A549 (cell line): ENCODE measurements at regions not wholly inside any gene's neighbourhood (a gene's known extent, or its start where the extent isn't known, plus 50 kb on each side); places are given as distances from the start of the nearest gene placed in this dataset.

Source experiments
- ATAC-seq, 2 experiments: fragments of 200-7000 bp in 1 of 2; fragments of >200 bp in 1 of 2; cut with Nextera tagmentation in 1 of 2; cut with Tn5 transposase in 1 of 2; 3 replicates each; pipeline versions ENCODE4 v1.8.0 to v1.9.1; 2018 to 2020; ENCODE audit warnings: mild to moderate bottlenecking in 1 of 2, moderate library complexity in 1 of 2
- CTCF ChIA-PET: fragments of 300-600 bp; sonication (Branson Sonifier 250); formaldehyde crosslinking; extraction: SDS; loops from one replicate; lab custom pipeline; 2021; ENCODE audit warnings: antibody characterized with exemption, inconsistent platforms; lab: Yijun Ruan, JAX
- POLR2A ChIA-PET: fragments of 350-600 bp; formaldehyde crosslinking; extraction: SDS; loops from one replicate; lab custom pipeline; 2021; ENCODE audit warnings: antibody characterized with exemption, inconsistent platforms; lab: Yijun Ruan, JAX
- DNase-seq, 2 experiments: peaks; one replicate each; pipeline versions ENCODE4 v3.0.0 to v3.0.0-alpha.2; 2011 to 2016; ENCODE audit warnings: low read depth in 1 of 2, low spot score in 1 of 2
- FAIRE-seq: peaks from 2 replicates; lab custom pipeline; 2011; peaks lifted over from hg19 to GRCh38; lab: Jason Lieb, UNC
- H3K27ac ChIP-seq, 2 experiments: fragments of >200 bp; sonication (Bioruptor Twin); formaldehyde crosslinking; 3 replicates each; pipeline ENCODE4 v1.5.1; 2016 to 2017
- H3K4me1 ChIP-seq: fragments of >200 bp; sonication (Bioruptor Twin); formaldehyde crosslinking; 3 replicates; pipeline ENCODE4 v1.6.1; 2016
- H3K4me2 ChIP-seq: fragments of >200 bp; sonication (Bioruptor Twin); formaldehyde crosslinking; 3 replicates; pipeline ENCODE4 v1.6.1; 2016
- H3K4me3 ChIP-seq: fragments of >200 bp; sonication (Bioruptor Twin); formaldehyde crosslinking; 3 replicates; pipeline ENCODE4 v1.5.1; 2016
- H3K9me3 ChIP-seq: fragments of >200 bp; sonication (Bioruptor Twin); formaldehyde crosslinking; 3 replicates; pipeline ENCODE4 v1.6.1; 2016
- BCL3 ChIP-seq: fragments of >200 bp; sonication (Bioruptor Twin); formaldehyde crosslinking; IDR thresholded peaks from 3 replicates; pipeline ENCODE4 v1.6.1; 2016
- CBX2 ChIP-seq: fragments of 200-600 bp; sonication (generic); IDR thresholded peaks from 2 replicates; pipeline ENCODE4 v1.6.1; 2016; ENCODE audit warnings: low read depth, mild to moderate bottlenecking, borderline replicate concordance
- CEBPB ChIP-seq, 2 experiments: fragments of >200 bp in 1 of 2; sonication (Bioruptor Twin) in 1 of 2; formaldehyde crosslinking in 1 of 2; IDR thresholded peaks; 2 replicates each; pipeline ENCODE4 v1.6.1; 2012 to 2016
- CHD4 ChIP-seq: fragments of 200-600 bp; sonication (generic); IDR thresholded peaks from 2 replicates; pipeline ENCODE4 v1.6.1; 2016; ENCODE audit warnings: antibody characterized with exemption, mild to moderate bottlenecking, borderline replicate concordance
- EHMT2 ChIP-seq: fragments of 200-600 bp; sonication (generic); IDR thresholded peaks from 2 replicates; pipeline ENCODE4 v1.6.1; 2016; ENCODE audit warnings: antibody characterized with exemption, low read depth, mild to moderate bottlenecking, moderate library complexity
- EP300 ChIP-seq, 2 experiments: fragments of >200 bp; sonication (Bioruptor Twin); formaldehyde crosslinking; IDR thresholded peaks; 2 replicates in 1 of 2; 3 replicates in 1 of 2; pipeline ENCODE4 v1.6.1; 2016 to 2017
- FOSB ChIP-seq: fragments of 250-450 bp; sonication (Bioruptor Pico); IDR thresholded peaks from 2 replicates; pipeline ENCODE4 v1.5.0; 2020; ENCODE audit warnings: mild to moderate bottlenecking, moderate library complexity
- FOXS1 ChIP-seq: fragments of 250-450 bp; sonication (Bioruptor Pico); IDR thresholded peaks from 2 replicates; pipeline ENCODE4 v1.5.0; 2020; ENCODE audit warnings: mild to moderate bottlenecking, moderate library complexity
- HDAC2 ChIP-seq: fragments of 200-600 bp; sonication (generic); IDR thresholded peaks from 2 replicates; pipeline ENCODE4 v1.6.1; 2016
- HOXA7 ChIP-seq: fragments of 250-450 bp; sonication (Bioruptor Pico); IDR thresholded peaks from 2 replicates; pipeline ENCODE4 v1.5.0; 2020; ENCODE audit warnings: mild to moderate bottlenecking, moderate library complexity
- HOXB13 ChIP-seq: fragments of 250-450 bp; sonication (Bioruptor Pico); IDR thresholded peaks from 2 replicates; pipeline ENCODE4 v1.5.0; 2020; ENCODE audit warnings: low read depth, mild to moderate bottlenecking, moderate library complexity
- JUN ChIP-seq, 2 experiments: fragments of >200 bp; sonication (Bioruptor Twin); formaldehyde crosslinking; IDR thresholded peaks; 2 replicates in 1 of 2; 3 replicates in 1 of 2; pipeline ENCODE4 v1.6.1; 2016 to 2017
- JUNB ChIP-seq: fragments of >200 bp; sonication (Bioruptor Twin); formaldehyde crosslinking; IDR thresholded peaks from 2 replicates; pipeline ENCODE4 v1.6.1; 2016
- KDM1A ChIP-seq: fragments of 200-600 bp; sonication (generic); IDR thresholded peaks from 2 replicates; pipeline ENCODE4 v1.6.1; 2016; ENCODE audit warnings: low read depth, mild to moderate bottlenecking
- MAX ChIP-seq: IDR thresholded peaks from 2 replicates; pipeline ENCODE4 v1.6.1; 2012
- NR3C1 ChIP-seq: fragments of >200 bp; sonication (Bioruptor Twin); formaldehyde crosslinking; IDR thresholded peaks from 3 replicates; pipeline ENCODE4 v1.6.1; 2017
- PBX3 ChIP-seq: IDR thresholded peaks from 2 replicates; pipeline ENCODE4 v1.6.1; 2012
- POLR2A ChIP-seq: IDR thresholded peaks from 2 replicates; pipeline ENCODE4 v1.6.1; 2012; ENCODE audit warnings: mild to moderate bottlenecking, low read length
- POLR2AphosphoS2 ChIP-seq: conservative IDR thresholded peaks from 2 replicates; pipeline ENCODE4 v1.6.1; 2012; ENCODE audit warnings: low read length, improper control_type of control experiment, inconsistent platforms
- SMC3 ChIP-seq: fragments of >200 bp; sonication (Bioruptor Twin); formaldehyde crosslinking; IDR thresholded peaks from 3 replicates; pipeline ENCODE4 v1.6.1; 2018; ENCODE audit warnings: inconsistent platforms
- SREBF2 ChIP-seq: fragments of 450-650 bp; IDR thresholded peaks from 2 replicates; pipeline ENCODE4 v1.6.1; 2014; ENCODE audit warnings: mild to moderate bottlenecking, moderate library complexity
- TFCP2L1 ChIP-seq: fragments of 250-450 bp; sonication (Bioruptor Pico); IDR thresholded peaks from 2 replicates; pipeline ENCODE4 v1.5.0; 2021; ENCODE audit warnings: mild to moderate bottlenecking
- ZFP36 ChIP-seq: fragments of 450-650 bp; IDR thresholded peaks from 2 replicates; pipeline ENCODE4 v1.6.1; 2014; ENCODE audit warnings: borderline replicate concordance; ENCODE audit not compliant: partially characterized antibody
- ZNF302 ChIP-seq: fragments of 250-450 bp; sonication (Bioruptor Pico); IDR thresholded peaks from 2 replicates; pipeline ENCODE4 v1.9.0; 2021; ENCODE audit warnings: inconsistent platforms, mild to moderate bottlenecking, moderate library complexity
- WGBS: methylation state at CpG from one replicate; pipeline ENCODE4 v1.1.6; 2017; ENCODE audit errors: missing lambda C conversion rate; 5-methylcytosine and 5-hydroxymethylcytosine counted together
- TF ChIP-seq, protein P1 (sequence below): fragments of >200 bp; sonication (Bioruptor Twin); formaldehyde crosslinking; IDR thresholded peaks from 2 replicates; pipeline ENCODE4 v1.6.1; 2016
- TF ChIP-seq, protein P2 (sequence below): fragments of 250-450 bp; sonication (Bioruptor Pico); IDR thresholded peaks from 2 replicates; pipeline ENCODE4 v1.5.0; 2020; ENCODE audit warnings: low read depth, mild to moderate bottlenecking, moderate library complexity

GRCh38 chr7:98049034-98049433 is 57.6 kb upstream of the LMTK2 start:
- H3K4me2 ChIP-seq, result no peak overlapping the region
- H3K9me3 ChIP-seq, result no peaks in the 10 kb centered on the region
- CTCF ChIA-PET, result interaction anchor here (1.4 to 1.7 kb wide), 2 partner anchors 28 to 120 kb away, joined by 3 to 4 read pairs; no protein-coding TSS in a partner anchor
- ATAC-seq, result no peak
- 85% methylated on average over 9 of the region's 9 CpGs for WGBS
- FAIRE-seq, result no peak
- H3K27ac ChIP-seq, result no peak overlapping the region
- H3K4me1 ChIP-seq, result no peaks in the 10 kb centered on the region
- no peak overlapping the region for H3K4me3 ChIP-seq
- no peak for TF ChIP-seq FOXS1 (CRISPR knock-in tag)
- TF ChIP-seq ZNF302 (CRISPR knock-in tag), result no peak
- TF ChIP-seq EHMT2, result no peak
- no peak for TF ChIP-seq JUNB
- no peak for TF ChIP-seq JUN (IDR thresholded peaks at IDR 0.05)
- no peak for TF ChIP-seq NR3C1
- no peak for TF ChIP-seq POLR2AphosphoS2
- TF ChIP-seq POLR2A, result no peak
- TF ChIP-seq TFCP2L1 (CRISPR knock-in tag), result no peak
- no peak for TF ChIP-seq ZFP36
- TF ChIP-seq, all 56 proteins: peak for 0
- DNase-seq, result no peak
- POLR2A ChIA-PET, result no interaction called here

DNA sequence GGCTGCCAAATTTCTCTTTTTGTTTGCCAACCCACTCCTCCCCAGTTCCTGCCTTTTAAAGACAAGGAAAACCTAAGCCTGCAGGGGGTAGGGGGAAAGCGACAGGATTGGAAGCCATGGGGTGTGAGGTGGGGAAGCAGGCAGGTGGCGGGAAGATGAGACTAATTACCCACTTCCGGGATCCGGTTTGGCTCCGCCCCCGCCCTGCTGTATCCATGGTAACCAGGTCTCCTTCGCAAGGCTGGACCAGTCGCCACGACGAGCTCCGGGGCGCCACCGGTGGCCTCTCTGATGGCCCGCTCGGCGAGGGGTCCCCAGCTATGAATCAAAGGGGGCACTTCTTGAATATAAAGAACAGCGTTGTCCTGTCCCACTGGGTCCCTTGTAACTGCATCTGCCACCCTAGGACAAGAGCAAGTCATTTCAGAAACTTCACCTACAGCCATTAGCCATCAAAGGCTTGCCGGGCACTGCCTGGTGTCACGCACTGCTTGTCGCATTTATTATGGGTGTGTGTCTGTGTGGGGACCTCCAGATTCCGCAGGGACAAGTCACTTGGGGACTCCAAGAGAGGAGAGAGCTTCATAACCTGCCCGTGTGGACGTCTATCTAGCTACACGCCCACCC is 55.4 kb upstream of the LMTK2 start:
- TF ChIP-seq, protein P1, sequence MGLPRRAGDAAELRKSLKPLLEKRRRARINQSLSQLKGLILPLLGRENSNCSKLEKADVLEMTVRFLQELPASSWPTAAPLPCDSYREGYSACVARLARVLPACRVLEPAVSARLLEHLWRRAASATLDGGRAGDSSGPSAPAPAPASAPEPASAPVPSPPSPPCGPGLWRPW, result no peak
- TF ChIP-seq EP300 (IDR thresholded peaks at IDR 0.05) (no peak), BCL3 (no peak), KDM1A (no peak), HOXA7 (no peak), CBX2 (no peak)
- TF ChIP-seq, protein P2, sequence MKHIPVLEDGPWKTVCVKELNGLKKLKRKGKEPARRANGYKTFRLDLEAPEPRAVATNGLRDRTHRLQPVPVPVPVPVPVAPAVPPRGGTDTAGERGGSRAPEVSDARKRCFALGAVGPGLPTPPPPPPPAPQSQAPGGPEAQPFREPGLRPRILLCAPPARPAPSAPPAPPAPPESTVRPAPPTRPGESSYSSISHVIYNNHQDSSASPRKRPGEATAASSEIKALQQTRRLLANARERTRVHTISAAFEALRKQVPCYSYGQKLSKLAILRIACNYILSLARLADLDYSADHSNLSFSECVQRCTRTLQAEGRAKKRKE (CRISPR knock-in tag), result no peak
- no peak for DNase-seq
- H3K9me3 ChIP-seq, result no peaks in the 10 kb centered on the region
- POLR2A ChIA-PET, result no interaction called here
- CTCF ChIA-PET, result interaction anchor here (1.4 to 2.1 kb wide), 2 partner anchors 30 to 55 kb away, joined by 5 to 9 read pairs; partner anchors contain the start of gene LMTK2
- no peak overlapping the region for H3K27ac ChIP-seq
- WGBS, result 63% methylated on average over 24 of the region's 24 CpGs
- H3K4me3 ChIP-seq, result no peak overlapping the region
- ATAC-seq, result peak in 1 of 2 experiments; percentile 32; a peak in 1 of 6 replicates
- H3K4me2 ChIP-seq, result 0 out of 3 replicates have a peak overlapping the region, but pooled peaks have one; percentile 12
- H3K4me1 ChIP-seq, result no peaks in the 10 kb centered on the region
- FAIRE-seq, result no peak

- no peak for FAIRE-seq
- CTCF ChIA-PET, result interaction anchor here (0.9 kb wide), 1 partner anchor 34 kb away, joined by 3 read pairs; no protein-coding TSS in a partner anchor
These were observed 52.1 kb upstream of the LMTK2 start for GRCh38 chr7:98054585-98054984.

More at GRCh38 chr7:98054585-98054984, 52.1 kb upstream of the LMTK2 start:
- POLR2A ChIA-PET, result no interaction called here
- no peak for DNase-seq
- H3K4me3 ChIP-seq, result no peak overlapping the region
- no peak overlapping the region for H3K4me2 ChIP-seq
- TF ChIP-seq HDAC2 (no peak), MAX (no peak), EP300 (IDR thresholded peaks at IDR 0.05) (no peak), HOXB13 (CRISPR knock-in tag) (no peak), FOSB (CRISPR knock-in tag) (no peak), ZFP36 (no peak), SMC3 (no peak), JUN (IDR thresholded peaks at IDR 0.05) (no peak), SREBF2 (no peak), PBX3 (no peak), CHD4 (no peak), CEBPB (IDR thresholded peaks at IDR 0.05) (no peak)
- 49% methylated on average over 4 of the region's 4 CpGs for whole genome bisulfite sequencing
- ATAC-seq, result no peak
- no peak overlapping the region for H3K27ac ChIP-seq
- no peaks in the 10 kb centered on the region for H3K9me3 ChIP-seq
- H3K4me1 ChIP-seq, result no peaks in the 10 kb centered on the region
